ENCODE measurements at regions not wholly inside any gene's neighbourhood (a gene's known extent, or its start where the extent isn't known, plus 50 kb on each side); places are given as distances from the start of the nearest gene placed in this dataset.
"Not testable (repeated sequence)": the region's sequence is repeated elsewhere in the genome, so short reads cannot be mapped to it uniquely, and the experiment has no call there.

GRCh38 chr6:26957399-26958127, 289.9 kb upstream of the PRSS16 start:
- not testable (repeated sequence) for DNase-seq

- DNase-seq, result not testable (repeated sequence)
These were observed 286.3 kb upstream of the PRSS16 start for GRCh38 chr6:26961236-26961635.

GRCh38 chr6:27002447-27002846, 245.1 kb upstream of the PRSS16 start:
- DNase-seq, result no peak

- no peak for DNase-seq
These were observed 240.5 kb upstream of the PRSS16 start for GRCh38 chr6:27007020-27007419.

GRCh38 chr6:27008613-27009012, 238.9 kb upstream of the PRSS16 start:
- DNase-seq, result not testable (repeated sequence)

GRCh38 chr6:27014053-27014452, 233.4 kb upstream of the PRSS16 start:
- not testable (repeated sequence) for DNase-seq

- DNase-seq, result no peak
These were observed 230.8 kb upstream of the PRSS16 start for GRCh38 chr6:27016689-27017088.

GRCh38 chr6:27018401-27018800, 229.1 kb upstream of the PRSS16 start:
- not testable (repeated sequence) for DNase-seq

GRCh38 chr6:27019651-27020552, 227.6 kb upstream of the PRSS16 start:
- DNase-seq, result no peak

GRCh38 chr6:27020553-27020880, 227.0 kb upstream of the PRSS16 start:
- no peak for DNase-seq

- no peak for DNase-seq
These were observed 223.8 kb upstream of the PRSS16 start for GRCh38 chr6:27023664-27024063.

GRCh38 chr6:27025351-27025750, 222.2 kb upstream of the PRSS16 start:
- DNase-seq, result no peak

GRCh38 chr6:27026361-27026760, 221.1 kb upstream of the PRSS16 start:
- no peak for DNase-seq

GRCh38 chr6:27031302-27031701, 216.2 kb upstream of the PRSS16 start:
- no peak for DNase-seq

- DNase-seq, result no peak
These were observed 209.0 kb upstream of the PRSS16 start for GRCh38 chr6:27038498-27038897.

- no peak for DNase-seq
These were observed 207.1 kb upstream of the PRSS16 start for GRCh38 chr6:27040244-27041042.

GRCh38 chr6:27043244-27043643, 204.3 kb upstream of the PRSS16 start:
- no peak for DNase-seq

GRCh38 chr6:27045131-27045530, 202.4 kb upstream of the PRSS16 start:
- DNase-seq, result not testable (repeated sequence)

GRCh38 chr6:27047725-27048124, 199.8 kb upstream of the PRSS16 start:
- DNase-seq, result not testable (repeated sequence)

GRCh38 chr6:27049863-27050781, 197.4 kb upstream of the PRSS16 start:
- no peak for DNase-seq

GRCh38 chr6:27052082-27052730, 195.3 kb upstream of the PRSS16 start:
- not testable (repeated sequence) for DNase-seq

GRCh38 chr6:27052731-27053082, 194.8 kb upstream of the PRSS16 start:
- DNase-seq, result no peak

Measured in NK-92 treated with Interleukin-12 subunit alpha and Interleukin-12 subunit beta, amount 100 ng/mL, for 24 hours (cell line).